ENCODE measurements at regions not wholly inside any gene's neighbourhood (a gene's known extent, or its start where the extent isn't known, plus 50 kb on each side); places are given as distances from the start of the nearest gene placed in this dataset.

- H3K4me1 Mint-ChIP-seq (ENCODE audit: unreplicated experiment), result no peaks in the 10 kb centered on the region
- no peak for DNase-seq (ENCODE audit: extremely low spot score, unreplicated experiment)
- TF ChIP-seq, protein P1, sequence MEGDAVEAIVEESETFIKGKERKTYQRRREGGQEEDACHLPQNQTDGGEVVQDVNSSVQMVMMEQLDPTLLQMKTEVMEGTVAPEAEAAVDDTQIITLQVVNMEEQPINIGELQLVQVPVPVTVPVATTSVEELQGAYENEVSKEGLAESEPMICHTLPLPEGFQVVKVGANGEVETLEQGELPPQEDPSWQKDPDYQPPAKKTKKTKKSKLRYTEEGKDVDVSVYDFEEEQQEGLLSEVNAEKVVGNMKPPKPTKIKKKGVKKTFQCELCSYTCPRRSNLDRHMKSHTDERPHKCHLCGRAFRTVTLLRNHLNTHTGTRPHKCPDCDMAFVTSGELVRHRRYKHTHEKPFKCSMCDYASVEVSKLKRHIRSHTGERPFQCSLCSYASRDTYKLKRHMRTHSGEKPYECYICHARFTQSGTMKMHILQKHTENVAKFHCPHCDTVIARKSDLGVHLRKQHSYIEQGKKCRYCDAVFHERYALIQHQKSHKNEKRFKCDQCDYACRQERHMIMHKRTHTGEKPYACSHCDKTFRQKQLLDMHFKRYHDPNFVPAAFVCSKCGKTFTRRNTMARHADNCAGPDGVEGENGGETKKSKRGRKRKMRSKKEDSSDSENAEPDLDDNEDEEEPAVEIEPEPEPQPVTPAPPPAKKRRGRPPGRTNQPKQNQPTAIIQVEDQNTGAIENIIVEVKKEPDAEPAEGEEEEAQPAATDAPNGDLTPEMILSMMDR (IDR thresholded peaks at IDR 0.05), result no peak
- H3K27me3 Mint-ChIP-seq (ENCODE audit: unreplicated experiment), result no peaks in the 10 kb centered on the region
- H3K27ac Mint-ChIP-seq (ENCODE audit: unreplicated experiment), result no peak overlapping the region
- no peak overlapping the region for H3K4me3 Mint-ChIP-seq (ENCODE audit: unreplicated experiment)
- peaks cover 28% of the 10 kb centered on the region for H3K9me3 Mint-ChIP-seq (ENCODE audit: unreplicated experiment)
- no peaks in the 10 kb centered on the region for H3K36me3 Mint-ChIP-seq (ENCODE audit: unreplicated experiment)
Observed at GRCh38 chr13:62139597-62139996, 723.9 kb upstream of the PCDH20 start.

GRCh38 chr13:62137629-62138405 is 722.2 kb upstream of the PCDH20 start:
- H3K9me3 Mint-ChIP-seq (ENCODE audit: unreplicated experiment), result peaks cover 21% of the 10 kb centered on the region
- no peak overlapping the region for H3K4me3 Mint-ChIP-seq (ENCODE audit: unreplicated experiment)
- H3K27ac Mint-ChIP-seq (ENCODE audit: unreplicated experiment), result no peak overlapping the region
- no peaks in the 10 kb centered on the region for H3K27me3 Mint-ChIP-seq (ENCODE audit: unreplicated experiment)
- TF ChIP-seq, protein P1 (IDR thresholded peaks at IDR 0.05), result no peak
- DNase-seq (ENCODE audit: extremely low spot score, unreplicated experiment), result no peak
- no peaks in the 10 kb centered on the region for H3K4me1 Mint-ChIP-seq (ENCODE audit: unreplicated experiment)
- no peaks in the 10 kb centered on the region for H3K36me3 Mint-ChIP-seq (ENCODE audit: unreplicated experiment)

DNA sequence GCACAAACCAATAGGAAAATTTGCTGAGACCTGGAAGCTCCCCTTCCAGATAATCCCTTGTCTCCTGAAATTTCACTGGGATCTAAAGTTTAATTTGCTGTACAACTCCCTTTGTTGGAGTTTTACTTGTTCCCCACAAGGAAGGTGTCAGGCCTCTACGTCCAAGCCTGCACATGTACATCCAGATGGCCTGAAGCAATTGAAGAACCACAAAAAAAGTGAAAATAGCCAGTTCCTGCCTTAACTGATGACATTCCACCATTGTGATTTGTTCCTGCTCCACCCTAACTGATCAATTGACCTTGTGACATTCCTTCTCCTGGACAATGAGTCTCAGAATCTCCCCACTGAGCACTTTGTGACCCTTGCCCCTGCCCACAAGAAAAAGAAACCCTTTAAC is 716.0 kb upstream of the PCDH20 start:
- no peak overlapping the region for H3K27ac Mint-ChIP-seq (ENCODE audit: unreplicated experiment)
- H3K27me3 Mint-ChIP-seq (ENCODE audit: unreplicated experiment), result no peaks in the 10 kb centered on the region

GRCh38 chr13:62130062-62130970 is 714.7 kb upstream of the PCDH20 start:
- Mint-ChIP-seq H3K4me1 (ENCODE audit: unreplicated experiment) (no peaks in the 10 kb centered on the region), H3K27me3 (ENCODE audit: unreplicated experiment) (no peaks in the 10 kb centered on the region), H3K27ac (ENCODE audit: unreplicated experiment) (no peak overlapping the region), H3K9me3 (ENCODE audit: unreplicated experiment) (no peaks in the 10 kb centered on the region), H3K4me3 (ENCODE audit: unreplicated experiment) (no peak overlapping the region), H3K36me3 (ENCODE audit: unreplicated experiment) (no peaks in the 10 kb centered on the region)
- TF ChIP-seq, protein P1 (IDR thresholded peaks at IDR 0.05), result no peak
- no peak for DNase-seq (ENCODE audit: extremely low spot score, unreplicated experiment)

More for the DNA sequence above, 716.0 kb upstream of the PCDH20 start:
- no peaks in the 10 kb centered on the region for H3K4me1 Mint-ChIP-seq (ENCODE audit: unreplicated experiment)
- no peaks in the 10 kb centered on the region for H3K36me3 Mint-ChIP-seq (ENCODE audit: unreplicated experiment)
- no peaks in the 10 kb centered on the region for H3K9me3 Mint-ChIP-seq (ENCODE audit: unreplicated experiment)
- no peak overlapping the region for H3K4me3 Mint-ChIP-seq (ENCODE audit: unreplicated experiment)
- TF ChIP-seq, protein P1 (IDR thresholded peaks at IDR 0.05), result no peak
- no peak for DNase-seq (ENCODE audit: extremely low spot score, unreplicated experiment)

- H3K27me3 Mint-ChIP-seq (ENCODE audit: unreplicated experiment), result no peaks in the 10 kb centered on the region
- H3K36me3 Mint-ChIP-seq (ENCODE audit: unreplicated experiment), result no peaks in the 10 kb centered on the region
- no peak overlapping the region for H3K27ac Mint-ChIP-seq (ENCODE audit: unreplicated experiment)
Observed at GRCh38 chr13:62129000-62129551, 713.4 kb upstream of the PCDH20 start.

More at GRCh38 chr13:62129000-62129551, 713.4 kb upstream of the PCDH20 start:
- Mint-ChIP-seq H3K9me3 (ENCODE audit: unreplicated experiment) (no peaks in the 10 kb centered on the region), H3K4me1 (ENCODE audit: unreplicated experiment) (no peaks in the 10 kb centered on the region), H3K4me3 (ENCODE audit: unreplicated experiment) (no peak overlapping the region)
- TF ChIP-seq, protein P1 (IDR thresholded peaks at IDR 0.05), result no peak
- no peak for DNase-seq (ENCODE audit: extremely low spot score, unreplicated experiment)
